VCaP (cell line): ENCODE measurements at regions not wholly inside any gene's neighbourhood (a gene's known extent, or its start where the extent isn't known, plus 50 kb on each side); places are given as distances from the start of the nearest gene placed in this dataset.
"Not testable (repeated sequence)": the region's sequence is repeated elsewhere in the genome, so short reads cannot be mapped to it uniquely, and the experiment has no call there.

ENCODE experiments used
- H3K27ac ChIP-seq: fragments of 450-650 bp; 2 replicates; pipeline ENCODE4 v1.5.1; 2017
- TF ChIP-seq, protein P1 (sequence below): fragments of 450-650 bp; conservative IDR thresholded peaks from 2 replicates; pipeline ENCODE4 v1.5.1; 2017; ENCODE audit warnings: mild to moderate bottlenecking, moderate library complexity

DNA sequence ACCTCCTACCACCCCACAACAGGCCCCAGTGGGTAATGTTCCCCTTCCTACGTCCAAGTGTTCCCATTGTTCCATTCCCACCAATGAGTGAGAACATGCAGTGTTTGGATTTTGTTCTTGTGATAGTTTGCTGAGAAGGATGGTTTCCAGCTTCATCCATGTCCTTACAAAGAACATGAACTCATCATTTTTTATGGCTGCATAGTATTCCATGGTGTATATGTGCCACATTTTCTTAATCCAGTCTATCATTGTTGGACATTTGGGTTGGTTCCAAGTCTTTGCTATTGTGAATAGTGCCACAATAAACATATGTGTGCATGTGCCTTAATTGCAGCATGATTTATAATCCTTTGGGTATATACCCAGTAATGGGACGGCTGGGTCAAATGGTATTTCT, 81.6 kb downstream of the P2RY10 start:
- H3K27ac ChIP-seq: not testable (repeated sequence)

DNA sequence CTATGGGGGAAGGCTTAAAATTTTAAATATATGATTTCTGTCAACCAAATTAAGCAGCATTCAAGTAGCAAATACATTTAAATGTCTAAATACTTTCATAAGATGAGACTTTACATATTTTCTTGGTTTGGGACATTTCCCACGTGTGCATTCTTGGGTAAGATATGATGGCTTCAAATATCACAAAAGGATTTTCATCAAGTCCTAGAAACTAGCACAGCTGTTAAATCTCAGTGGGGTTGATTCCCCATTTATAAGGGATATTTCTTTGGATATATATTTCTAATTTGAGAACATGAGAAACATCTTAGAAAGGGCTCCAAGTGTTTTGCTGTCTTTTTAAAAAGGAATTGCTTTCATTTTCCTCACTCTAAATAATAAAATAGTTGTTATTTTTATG, 90.2 kb downstream of the P2RY10 start:
- no peak overlapping the region for H3K27ac ChIP-seq
- TF ChIP-seq, protein P1, sequence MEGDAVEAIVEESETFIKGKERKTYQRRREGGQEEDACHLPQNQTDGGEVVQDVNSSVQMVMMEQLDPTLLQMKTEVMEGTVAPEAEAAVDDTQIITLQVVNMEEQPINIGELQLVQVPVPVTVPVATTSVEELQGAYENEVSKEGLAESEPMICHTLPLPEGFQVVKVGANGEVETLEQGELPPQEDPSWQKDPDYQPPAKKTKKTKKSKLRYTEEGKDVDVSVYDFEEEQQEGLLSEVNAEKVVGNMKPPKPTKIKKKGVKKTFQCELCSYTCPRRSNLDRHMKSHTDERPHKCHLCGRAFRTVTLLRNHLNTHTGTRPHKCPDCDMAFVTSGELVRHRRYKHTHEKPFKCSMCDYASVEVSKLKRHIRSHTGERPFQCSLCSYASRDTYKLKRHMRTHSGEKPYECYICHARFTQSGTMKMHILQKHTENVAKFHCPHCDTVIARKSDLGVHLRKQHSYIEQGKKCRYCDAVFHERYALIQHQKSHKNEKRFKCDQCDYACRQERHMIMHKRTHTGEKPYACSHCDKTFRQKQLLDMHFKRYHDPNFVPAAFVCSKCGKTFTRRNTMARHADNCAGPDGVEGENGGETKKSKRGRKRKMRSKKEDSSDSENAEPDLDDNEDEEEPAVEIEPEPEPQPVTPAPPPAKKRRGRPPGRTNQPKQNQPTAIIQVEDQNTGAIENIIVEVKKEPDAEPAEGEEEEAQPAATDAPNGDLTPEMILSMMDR: no peak

DNA sequence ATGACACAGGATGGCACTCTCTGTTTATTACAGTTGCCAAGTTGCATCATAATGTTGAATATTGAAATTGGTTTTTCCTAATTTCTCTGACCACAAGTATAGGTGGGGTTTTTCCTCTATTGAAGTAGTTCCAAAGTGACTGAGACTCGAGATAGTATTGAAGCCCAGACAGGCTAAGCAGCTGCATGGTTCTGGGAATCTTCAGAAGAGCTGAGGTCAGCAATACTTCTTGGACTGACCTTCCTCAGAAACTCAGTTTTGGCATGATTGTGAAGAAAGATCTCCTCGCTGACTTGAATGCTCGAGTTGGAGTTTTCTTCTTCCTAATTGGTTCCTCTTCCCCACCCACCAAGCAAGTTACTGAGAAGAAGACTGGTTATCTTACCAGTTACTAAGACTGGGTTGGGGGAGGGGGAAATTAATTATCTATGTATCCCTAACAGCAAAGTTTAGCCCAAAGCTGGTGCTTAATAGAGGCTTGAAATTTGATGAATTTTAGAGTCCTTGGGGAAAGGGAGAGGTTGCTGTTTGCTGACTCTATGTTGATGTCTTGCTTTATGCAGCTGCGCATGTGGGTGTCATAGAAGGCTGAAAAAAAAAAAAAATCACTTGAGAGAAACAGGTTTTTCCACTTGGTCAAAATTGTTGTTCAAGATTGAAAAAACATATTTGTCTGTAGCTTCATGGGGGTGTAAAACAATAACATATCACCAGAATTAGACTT, 91.1 kb downstream of the P2RY10 start:
- TF ChIP-seq, protein P1: no peak
- no peak overlapping the region for H3K27ac ChIP-seq

DNA sequence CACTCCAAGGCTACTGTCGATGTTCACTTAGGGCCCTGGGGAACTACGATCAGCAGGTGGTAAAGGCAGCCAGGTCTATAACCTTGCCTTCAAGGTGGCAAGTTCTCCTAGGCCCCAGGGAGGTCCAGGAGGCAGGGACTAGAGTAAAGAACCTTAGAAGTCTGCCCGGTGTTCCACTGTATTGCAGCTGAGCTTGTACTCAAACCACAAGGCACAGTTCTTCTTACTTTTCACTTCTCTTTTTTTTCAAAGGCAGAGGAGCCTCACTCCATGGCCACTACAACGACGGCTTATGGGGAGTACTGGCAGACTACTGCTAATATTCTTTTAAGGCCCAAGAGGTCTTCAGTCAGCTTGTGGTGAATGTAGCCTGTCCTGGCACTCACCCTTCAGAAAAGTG, 78.8 kb upstream of the GPR174 start:
- H3K27ac ChIP-seq: no peak overlapping the region
- TF ChIP-seq, protein P1: no peak

DNA sequence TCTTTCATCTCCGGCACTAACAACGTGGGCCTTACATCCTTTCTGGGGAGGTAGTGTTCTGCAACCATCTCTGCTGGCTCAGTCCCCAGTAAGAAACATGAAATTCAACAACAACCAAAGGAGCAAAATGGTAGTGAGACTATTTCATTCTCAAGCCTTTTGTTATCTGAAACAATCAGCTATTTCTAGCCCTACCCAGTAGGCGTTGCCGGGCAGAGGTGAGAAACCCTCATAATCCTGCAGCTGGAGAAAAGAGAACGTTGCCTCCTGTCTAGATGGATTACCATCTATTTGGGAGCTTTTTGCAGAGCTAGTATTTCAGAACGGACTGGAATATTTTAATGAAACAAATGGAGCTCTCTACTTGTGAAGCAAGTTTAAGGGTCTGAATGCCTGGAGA, 66.4 kb upstream of the GPR174 start:
- TF ChIP-seq, protein P1: no peak

DNA sequence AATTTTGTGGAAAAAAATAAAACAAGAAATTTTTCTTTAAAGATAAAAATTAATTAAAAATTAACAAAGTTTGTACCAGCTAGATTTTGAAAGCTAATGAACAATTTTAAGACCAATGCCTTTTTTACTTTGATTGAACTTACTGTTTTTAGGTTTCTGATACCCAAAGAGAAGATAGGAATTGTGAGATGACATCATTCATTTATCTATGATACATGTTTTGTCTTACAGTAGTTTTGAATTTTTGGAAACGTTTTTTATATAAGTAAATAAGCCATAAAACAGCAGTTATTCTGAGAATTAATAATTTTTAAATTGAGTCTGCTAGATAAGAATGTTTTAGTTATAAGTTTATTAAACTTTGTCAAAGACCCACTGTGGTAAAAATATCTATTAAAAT, 65.0 kb upstream of the GPR174 start:
- TF ChIP-seq, protein P1: no peak

More for the DNA sequence above, 66.4 kb upstream of the GPR174 start:
- no peak overlapping the region for H3K27ac ChIP-seq

DNA sequence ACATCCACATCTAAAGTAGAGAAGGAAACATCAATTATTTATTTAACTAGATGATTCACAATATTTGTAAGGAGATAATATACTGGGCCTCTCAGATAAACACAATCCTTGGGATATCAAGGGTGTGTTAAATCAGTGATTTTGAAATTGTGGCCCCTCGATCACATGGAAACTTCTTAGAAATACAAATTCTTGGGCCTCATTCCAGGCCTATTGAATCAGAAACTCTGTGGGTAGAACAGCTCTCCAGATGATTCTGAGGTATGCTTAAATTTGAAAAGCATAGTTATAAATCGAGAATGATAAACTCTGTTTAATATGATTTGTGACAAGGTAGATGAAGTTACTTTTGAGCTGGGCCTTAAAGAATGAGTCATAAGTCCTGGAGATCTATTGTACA, 64.3 kb upstream of the GPR174 start:
- no peak overlapping the region for H3K27ac ChIP-seq
- TF ChIP-seq, protein P1: no peak

More for the DNA sequence above, 65.0 kb upstream of the GPR174 start:
- H3K27ac ChIP-seq: no peak overlapping the region

DNA sequence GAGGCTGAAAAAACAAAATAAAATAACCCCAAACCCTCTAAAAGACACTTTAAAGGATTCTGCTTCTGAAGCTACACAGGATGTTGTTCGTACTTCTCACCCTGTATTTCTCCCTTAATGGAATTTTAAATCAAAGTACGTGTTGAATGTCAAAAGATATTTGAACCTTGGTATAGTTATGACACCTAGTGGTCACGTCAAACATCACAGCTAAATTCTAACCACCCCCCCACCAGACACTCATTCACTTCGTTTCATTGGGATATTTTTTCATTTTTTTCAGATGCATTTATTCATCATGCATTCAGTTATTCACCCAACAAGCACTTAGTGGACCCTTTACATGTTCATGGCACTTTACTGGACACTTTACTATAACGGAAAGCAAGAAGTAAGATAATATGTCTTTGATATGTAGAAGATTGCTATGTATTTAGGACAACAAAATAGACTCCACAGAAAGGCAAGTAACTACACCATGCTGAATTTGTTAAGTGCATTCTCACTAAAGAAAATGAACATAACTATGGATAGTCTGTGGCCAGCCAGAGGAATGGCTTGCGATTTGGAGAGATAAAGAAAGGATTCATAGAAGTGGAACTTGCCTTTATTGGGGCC, 62.5 kb upstream of the GPR174 start:
- H3K27ac ChIP-seq: no peak overlapping the region
- TF ChIP-seq, protein P1: peak; percentile 67
